ENCODE measurements at regions not wholly inside any gene's neighbourhood (a gene's known extent, or its start where the extent isn't known, plus 50 kb on each side); places are given as distances from the start of the nearest gene placed in this dataset.

GRCh38 chr13:29922281-29922821 lies 71.9 kb upstream of the UBL3 start:
- Mint-ChIP-seq H3K4me3 (ENCODE audit: low read depth) (no peak overlapping the region), H3K27ac (peak overlapping the region; percentile 99), H3K27me3 (no peaks in the 10 kb centered on the region), H3K4me1 (ENCODE audit: low read depth) (peaks cover 38% of the 10 kb centered on the region), H3K36me3 (ENCODE audit: insufficient read depth) (no peaks in the 10 kb centered on the region), H3K9me3 (ENCODE audit: low read depth) (peaks cover 4% of the 10 kb centered on the region)
- DNase-seq (ENCODE audit: low spot score, unreplicated experiment) = no peak
- no peak for TF ChIP-seq CTCF (IDR thresholded peaks at IDR 0.05; ENCODE audit: unreplicated experiment)

- Mint-ChIP-seq H3K9me3 (ENCODE audit: low read depth) (peaks cover 4% of the 10 kb centered on the region), H3K27me3 (no peaks in the 10 kb centered on the region), H3K27ac (no peak overlapping the region), H3K4me3 (ENCODE audit: low read depth) (no peak overlapping the region), H3K36me3 (ENCODE audit: insufficient read depth) (no peaks in the 10 kb centered on the region), H3K4me1 (ENCODE audit: low read depth) (peaks cover 38% of the 10 kb centered on the region)
- TF ChIP-seq CTCF (IDR thresholded peaks at IDR 0.05; ENCODE audit: unreplicated experiment) = no peak
- no peak for DNase-seq (ENCODE audit: low spot score, unreplicated experiment)
Observed at GRCh38 chr13:29921542-29921941, 71.1 kb upstream of the UBL3 start.

GRCh38 chr13:29920025-29920643 lies 69.7 kb upstream of the UBL3 start:
- no peak for DNase-seq (ENCODE audit: low spot score, unreplicated experiment)
- H3K27ac Mint-ChIP-seq = no peak overlapping the region
- no peak overlapping the region for H3K4me3 Mint-ChIP-seq (ENCODE audit: low read depth)

GRCh38 chr13:29918845-29919244 lies 68.4 kb upstream of the UBL3 start:
- no peak overlapping the region for H3K4me3 Mint-ChIP-seq (ENCODE audit: low read depth)
- DNase-seq (ENCODE audit: low spot score, unreplicated experiment) = no peak
- TF ChIP-seq CTCF (IDR thresholded peaks at IDR 0.05; ENCODE audit: unreplicated experiment) = no peak
- H3K27me3 Mint-ChIP-seq = no peaks in the 10 kb centered on the region
- peaks cover 19% of the 10 kb centered on the region for H3K4me1 Mint-ChIP-seq (ENCODE audit: low read depth)
- H3K27ac Mint-ChIP-seq = peak overlapping the region; percentile 81
- no peaks in the 10 kb centered on the region for H3K36me3 Mint-ChIP-seq (ENCODE audit: insufficient read depth)
- peaks cover 4% of the 10 kb centered on the region for H3K9me3 Mint-ChIP-seq (ENCODE audit: low read depth)

More at GRCh38 chr13:29920025-29920643, 69.7 kb upstream of the UBL3 start:
- Mint-ChIP-seq H3K27me3 (no peaks in the 10 kb centered on the region), H3K4me1 (ENCODE audit: low read depth) (peaks cover 26% of the 10 kb centered on the region), H3K9me3 (ENCODE audit: low read depth) (peaks cover 4% of the 10 kb centered on the region), H3K36me3 (ENCODE audit: insufficient read depth) (no peaks in the 10 kb centered on the region)
- no peak for TF ChIP-seq CTCF (IDR thresholded peaks at IDR 0.05; ENCODE audit: unreplicated experiment)

- Mint-ChIP-seq H3K36me3 (ENCODE audit: insufficient read depth) (no peaks in the 10 kb centered on the region), H3K27me3 (no peaks in the 10 kb centered on the region), H3K4me1 (ENCODE audit: low read depth) (peaks cover 10% of the 10 kb centered on the region), H3K27ac (no peak overlapping the region), H3K4me3 (ENCODE audit: low read depth) (no peak overlapping the region), H3K9me3 (ENCODE audit: low read depth) (peaks cover 4% of the 10 kb centered on the region)
- TF ChIP-seq CTCF (IDR thresholded peaks at IDR 0.05; ENCODE audit: unreplicated experiment) = no peak
- no peak for DNase-seq (ENCODE audit: low spot score, unreplicated experiment)
Observed at GRCh38 chr13:29917650-29918049, 67.2 kb upstream of the UBL3 start.
